ENCODE measurements at regions not wholly inside any gene's neighbourhood (a gene's known extent, or its start where the extent isn't known, plus 50 kb on each side); places are given as distances from the start of the nearest gene placed in this dataset.

DNA sequence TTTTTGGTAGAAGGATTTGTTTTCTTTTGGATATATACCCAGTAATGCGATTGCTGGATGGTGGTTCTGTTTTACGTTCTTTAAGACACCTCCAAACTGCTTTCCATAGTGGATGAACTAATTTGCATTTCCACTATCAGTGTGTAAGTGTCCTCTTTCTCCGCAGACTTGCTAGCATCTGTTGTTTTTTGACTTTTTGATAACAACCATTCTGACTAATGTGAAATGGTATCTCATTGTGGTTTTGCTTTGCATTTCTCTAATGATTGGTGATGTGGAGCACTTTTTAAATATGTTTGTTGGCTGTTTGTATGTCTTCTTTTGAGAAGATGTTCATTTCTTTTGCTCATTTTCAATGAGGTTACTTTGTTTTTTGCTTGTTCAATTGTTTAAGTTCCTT lies 260.9 kb upstream of the CWC22 start:
- H2BK120ac ChIP-seq (ENCODE audit: low read depth, low read length, poor library complexity, severe bottlenecking): no peak overlapping the region
- DNase-seq: no peak

More for the DNA sequence above, 260.9 kb upstream of the CWC22 start:
- Mint-ChIP-seq H3K27me3 (ENCODE audit: low read depth) (no peaks in the 10 kb centered on the region), H3K27ac (no peak overlapping the region), H3K9me3 (peaks cover 16 to 23% of the 10 kb centered on the region in 2 experiments), H3K4me1 (no peaks in the 10 kb centered on the region), H3K4me3 (no peak overlapping the region), H3K36me3 (ENCODE audit: insufficient read depth in 1 of 3, low read depth in 3 of 3) (peaks cover 0 to 26% (median 0%) of the 10 kb centered on the region in 3 experiments; a peak in 4 of 7 replicates)
- H2BK5ac ChIP-seq (ENCODE audit: insufficient read length, low read length): no peak overlapping the region
- no peak overlapping the region for H3K23ac ChIP-seq (ENCODE audit: insufficient read length, low read depth, low read length)
- H3K79me2 ChIP-seq (ENCODE audit: insufficient read depth, low read length): no peaks in the 10 kb centered on the region
- H4K5ac ChIP-seq (ENCODE audit: insufficient read length, low read depth, low read length): no peak overlapping the region
- H2BK15ac ChIP-seq (ENCODE audit: low read depth, low read length): no peak overlapping the region
- no peak overlapping the region for H2BK20ac ChIP-seq (ENCODE audit: low read depth, low read length, poor library complexity, severe bottlenecking)
- no peak overlapping the region for H4K8ac ChIP-seq (replicated peaks; ENCODE audit: insufficient read length, low read depth, low read length)
- no peak overlapping the region for H3K4me2 ChIP-seq (ENCODE audit: insufficient read depth, insufficient read length, low read length)
- H3K4ac ChIP-seq (ENCODE audit: low read depth, low read length): no peak overlapping the region
- H3K4me1 ChIP-seq (ENCODE audit: insufficient read depth, low read length): no peaks in the 10 kb centered on the region
- no peaks in the 10 kb centered on the region for H3K9me3 ChIP-seq (ENCODE audit: control insufficient read depth, low read depth, low read length)
- WGBS (ENCODE audit: extremely low coverage, insufficient read length, low lambda C conversion rate): no CpG with 5 or more reads among the region's 3 CpGs
- no peak overlapping the region for H3T11ph ChIP-seq (ENCODE audit: low read length)
- no peaks in the 10 kb centered on the region for H3K23me2 ChIP-seq (ENCODE audit: insufficient read length, low read depth, low read length, poor library complexity, severe bottlenecking)
- H3K14ac ChIP-seq (ENCODE audit: insufficient read depth, low read length): no peak overlapping the region
- no peak overlapping the region for H2AFZ ChIP-seq (ENCODE audit: low read length)
- H2AK5ac ChIP-seq (ENCODE audit: insufficient read length, low read length): no peak overlapping the region
- no peaks in the 10 kb centered on the region for H3K79me1 ChIP-seq (ENCODE audit: insufficient read depth, low read depth, low read length, poor library complexity, severe bottlenecking)
- TF ChIP-seq, protein P1, sequence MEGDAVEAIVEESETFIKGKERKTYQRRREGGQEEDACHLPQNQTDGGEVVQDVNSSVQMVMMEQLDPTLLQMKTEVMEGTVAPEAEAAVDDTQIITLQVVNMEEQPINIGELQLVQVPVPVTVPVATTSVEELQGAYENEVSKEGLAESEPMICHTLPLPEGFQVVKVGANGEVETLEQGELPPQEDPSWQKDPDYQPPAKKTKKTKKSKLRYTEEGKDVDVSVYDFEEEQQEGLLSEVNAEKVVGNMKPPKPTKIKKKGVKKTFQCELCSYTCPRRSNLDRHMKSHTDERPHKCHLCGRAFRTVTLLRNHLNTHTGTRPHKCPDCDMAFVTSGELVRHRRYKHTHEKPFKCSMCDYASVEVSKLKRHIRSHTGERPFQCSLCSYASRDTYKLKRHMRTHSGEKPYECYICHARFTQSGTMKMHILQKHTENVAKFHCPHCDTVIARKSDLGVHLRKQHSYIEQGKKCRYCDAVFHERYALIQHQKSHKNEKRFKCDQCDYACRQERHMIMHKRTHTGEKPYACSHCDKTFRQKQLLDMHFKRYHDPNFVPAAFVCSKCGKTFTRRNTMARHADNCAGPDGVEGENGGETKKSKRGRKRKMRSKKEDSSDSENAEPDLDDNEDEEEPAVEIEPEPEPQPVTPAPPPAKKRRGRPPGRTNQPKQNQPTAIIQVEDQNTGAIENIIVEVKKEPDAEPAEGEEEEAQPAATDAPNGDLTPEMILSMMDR (conservative IDR thresholded peaks at IDR 0.05): no peak
- H4K91ac ChIP-seq (ENCODE audit: insufficient read length, low read depth, low read length): no peak overlapping the region
- H3K9ac ChIP-seq (ENCODE audit: extremely low read depth, insufficient read length, low read length): no peak overlapping the region
- no peaks in the 10 kb centered on the region for H4K20me1 ChIP-seq (ENCODE audit: control insufficient read depth, insufficient read depth, insufficient read length)
- no peak overlapping the region for H2BK12ac ChIP-seq (ENCODE audit: insufficient read length, low read depth, low read length)
- no peak overlapping the region for H3K56ac ChIP-seq (ENCODE audit: insufficient read length, low read depth, low read length)
- no peak overlapping the region for H3K18ac ChIP-seq (ENCODE audit: insufficient read length, low read depth, low read length)
- H3K27me3 ChIP-seq (ENCODE audit: insufficient read depth, low read length): no peaks in the 10 kb centered on the region
- H3K27ac ChIP-seq (ENCODE audit: insufficient read length, low read depth, low read length): no peak overlapping the region

All from H9 (cell line).